ENCODE measurements at regions not wholly inside any gene's neighbourhood (a gene's known extent, or its start where the extent isn't known, plus 50 kb on each side); places are given as distances from the start of the nearest gene placed in this dataset.
A peak's percentile ranks its signal among the peaks of the same experiment; 100 is the strongest.

- TF ChIP-seq CSRNP3 (CRISPR knock-in tag; IDR thresholded peaks at IDR 0.05) (no peak), ZNF565 (CRISPR knock-in tag; conservative IDR thresholded peaks at IDR 0.05; ENCODE audit: low read depth) (no peak), SNAI2 (CRISPR knock-in tag; IDR thresholded peaks at IDR 0.05) (no peak), ZNF70 (CRISPR knock-in tag; IDR thresholded peaks at IDR 0.05) (no peak), ZNF8 (CRISPR knock-in tag; IDR thresholded peaks at IDR 0.05) (no peak), OSR1 (CRISPR knock-in tag; IDR thresholded peaks at IDR 0.05) (no peak), TCF4 (CRISPR knock-in tag; IDR thresholded peaks at IDR 0.05; ENCODE audit: borderline replicate concordance) (no peak), ISL1 (CRISPR knock-in tag; IDR thresholded peaks at IDR 0.05) (no peak)
Measured at GRCh38 chr2:133667085-133667484, 98.8 kb upstream of the NCKAP5 start (continued).

DNA sequence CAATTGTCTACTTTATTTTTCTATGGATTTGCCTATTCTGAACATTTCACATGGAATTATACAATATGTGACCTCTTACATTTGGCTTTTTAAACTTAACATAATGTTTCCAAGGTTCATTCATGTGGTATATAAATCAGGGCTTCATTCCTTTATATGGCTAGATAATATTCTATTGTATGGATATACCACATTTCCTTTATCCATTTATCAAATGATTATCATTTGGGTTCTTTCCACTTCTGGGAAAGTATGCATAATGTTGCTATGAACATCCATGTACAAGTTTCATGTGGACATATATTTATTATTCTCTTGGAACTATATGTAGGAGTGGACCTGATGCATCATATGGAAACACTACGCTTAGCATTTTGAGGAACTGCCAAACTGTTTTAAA, 99.7 kb upstream of the NCKAP5 start:
- ATAC-seq, result no peak

DNA sequence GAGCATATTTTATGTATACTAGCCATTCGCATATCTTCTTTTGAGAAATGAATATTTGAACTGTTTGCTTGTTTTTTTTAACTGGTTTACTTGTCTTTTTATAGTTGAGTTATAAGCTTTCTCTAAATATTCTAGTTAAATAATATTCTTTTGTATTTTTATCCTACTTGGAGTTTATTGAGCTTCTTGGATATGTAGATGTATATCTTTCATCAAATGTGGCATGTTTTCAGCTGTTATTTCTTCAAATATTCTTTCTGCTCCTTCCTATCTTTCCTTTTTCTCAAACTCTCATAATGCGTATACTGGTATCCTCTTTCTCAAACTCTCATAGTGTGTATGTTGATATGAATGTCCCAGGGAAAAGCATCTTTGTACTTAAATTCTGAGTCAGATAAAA, 100.3 kb upstream of the NCKAP5 start:
- no peak for ATAC-seq
- TF ChIP-seq BACH2 (CRISPR knock-in tag; IDR thresholded peaks at IDR 0.05; ENCODE audit: borderline replicate concordance) (no peak), CSRNP3 (CRISPR knock-in tag; IDR thresholded peaks at IDR 0.05) (no peak)

More for the DNA sequence above, 99.7 kb upstream of the NCKAP5 start:
- TF ChIP-seq ZNF8 (CRISPR knock-in tag; IDR thresholded peaks at IDR 0.05), result peak; percentile 92
- no peak for TF ChIP-seq ZNF565 (CRISPR knock-in tag; conservative IDR thresholded peaks at IDR 0.05; ENCODE audit: low read depth)
- no peak for TF ChIP-seq ZNF70 (CRISPR knock-in tag; IDR thresholded peaks at IDR 0.05)

- TF ChIP-seq OSR1 (CRISPR knock-in tag; IDR thresholded peaks at IDR 0.05) (no peak), CSDC2 (CRISPR knock-in tag; IDR thresholded peaks at IDR 0.05) (no peak), ZFP3 (CRISPR knock-in tag; IDR thresholded peaks at IDR 0.05) (no peak)
- TF ChIP-seq, protein P1, sequence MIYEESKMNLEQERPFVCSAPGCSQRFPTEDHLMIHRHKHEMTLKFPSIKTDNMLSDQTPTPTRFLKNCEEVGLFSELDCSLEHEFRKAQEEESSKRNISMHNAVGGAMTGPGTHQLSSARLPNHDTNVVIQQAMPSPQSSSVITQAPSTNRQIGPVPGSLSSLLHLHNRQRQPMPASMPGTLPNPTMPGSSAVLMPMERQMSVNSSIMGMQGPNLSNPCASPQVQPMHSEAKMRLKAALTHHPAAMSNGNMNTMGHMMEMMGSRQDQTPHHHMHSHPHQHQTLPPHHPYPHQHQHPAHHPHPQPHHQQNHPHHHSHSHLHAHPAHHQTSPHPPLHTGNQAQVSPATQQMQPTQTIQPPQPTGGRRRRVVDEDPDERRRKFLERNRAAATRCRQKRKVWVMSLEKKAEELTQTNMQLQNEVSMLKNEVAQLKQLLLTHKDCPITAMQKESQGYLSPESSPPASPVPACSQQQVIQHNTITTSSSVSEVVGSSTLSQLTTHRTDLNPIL (CRISPR knock-in tag; IDR thresholded peaks at IDR 0.05; ENCODE audit: low read depth), result no peak
- TF ChIP-seq, protein P2, sequence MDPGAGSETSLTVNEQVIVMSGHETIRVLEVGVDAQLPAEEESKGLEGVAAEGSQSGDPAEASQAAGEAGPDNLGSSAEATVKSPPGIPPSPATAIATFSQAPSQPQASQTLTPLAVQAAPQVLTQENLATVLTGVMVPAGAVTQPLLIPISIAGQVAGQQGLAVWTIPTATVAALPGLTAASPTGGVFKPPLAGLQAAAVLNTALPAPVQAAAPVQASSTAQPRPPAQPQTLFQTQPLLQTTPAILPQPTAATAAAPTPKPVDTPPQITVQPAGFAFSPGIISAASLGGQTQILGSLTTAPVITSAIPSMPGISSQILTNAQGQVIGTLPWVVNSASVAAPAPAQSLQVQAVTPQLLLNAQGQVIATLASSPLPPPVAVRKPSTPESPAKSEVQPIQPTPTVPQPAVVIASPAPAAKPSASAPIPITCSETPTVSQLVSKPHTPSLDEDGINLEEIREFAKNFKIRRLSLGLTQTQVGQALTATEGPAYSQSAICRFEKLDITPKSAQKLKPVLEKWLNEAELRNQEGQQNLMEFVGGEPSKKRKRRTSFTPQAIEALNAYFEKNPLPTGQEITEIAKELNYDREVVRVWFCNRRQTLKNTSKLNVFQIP (CRISPR knock-in tag; IDR thresholded peaks at IDR 0.05; ENCODE audit: borderline replicate concordance, low read depth), result no peak
- ATAC-seq, result no peak
Measured at GRCh38 chr2:133673305-133673905, 105.1 kb upstream of the NCKAP5 start.

GRCh38 chr2:133674066-133674432, 105.8 kb upstream of the NCKAP5 start:
- TF ChIP-seq GLIS3 (CRISPR knock-in tag; IDR thresholded peaks at IDR 0.05), result no peak
- no peak for TF ChIP-seq SNAI2 (CRISPR knock-in tag; IDR thresholded peaks at IDR 0.05)
- TF ChIP-seq CSDC2 (CRISPR knock-in tag; IDR thresholded peaks at IDR 0.05), result no peak
- no peak for ATAC-seq

GRCh38 chr2:133674433-133675331, 106.4 kb upstream of the NCKAP5 start:
- TF ChIP-seq ISL1 (CRISPR knock-in tag; IDR thresholded peaks at IDR 0.05), result peak; percentile 79
- TF ChIP-seq ESRRG (CRISPR knock-in tag; IDR thresholded peaks at IDR 0.05), result no peak
- TF ChIP-seq, protein P2 (CRISPR knock-in tag; IDR thresholded peaks at IDR 0.05; ENCODE audit: borderline replicate concordance, low read depth), result no peak
- TF ChIP-seq OSR1 (CRISPR knock-in tag; IDR thresholded peaks at IDR 0.05), result no peak
- no peak for TF ChIP-seq ZNF565 (CRISPR knock-in tag; conservative IDR thresholded peaks at IDR 0.05; ENCODE audit: low read depth)
- no peak for TF ChIP-seq ARNTL (CRISPR knock-in tag; IDR thresholded peaks at IDR 0.05; ENCODE audit: borderline replicate concordance, low read depth)
- ATAC-seq, result no peak

Measured in SK-N-SH treated with all-trans-retinoic acid at 6 μM for 48 hours (cell line).